PC-3 (cell line): ENCODE measurements at regions not wholly inside any gene's neighbourhood (a gene's known extent, or its start where the extent isn't known, plus 50 kb on each side); places are given as distances from the start of the nearest gene placed in this dataset.

Experiments used
- ATAC-seq: fragments of 200-7000 bp; cut with Tn5 transposase; 2 replicates; pipeline ENCODE4 v1.9.1; 2020; ENCODE audit warnings: mild to moderate bottlenecking, moderate library complexity
- BruUV-seq: library from RNA; stranded (reverse); fragments of 400-500 nt; replicated peaks from 2 replicates; lab custom pipeline; 2021; lab: Mats Ljungman, UMichigan
- CTCF ChIA-PET: fragments of 300-600 bp; sonication (Branson Sonifier 250); formaldehyde crosslinking; loops from one replicate; lab custom pipeline; 2022; ENCODE audit warnings: antibody characterized with exemption; lab: Charles Lee
- POLR2A ChIA-PET: fragments of 300-600 bp; sonication (Branson Sonifier 250); formaldehyde crosslinking; loops from one replicate; lab custom pipeline; 2022; ENCODE audit warnings: antibody characterized with exemption; ENCODE audit not compliant: unreplicated experiment; lab: Charles Lee
- DNase-seq: peaks from one replicate; pipeline ENCODE4 v3.0.0-alpha.2; 2015
- H2AFZ ChIP-seq: fragments of 300-600 bp; sonication (generic); 2 replicates; pipeline ENCODE4 v1.6.0; 2016; ENCODE audit warnings: antibody characterized with exemption, low read length
- H3F3A ChIP-seq: fragments of 300-600 bp; sonication (generic); one replicate; pipeline ENCODE4 v1.6.0; 2017; ENCODE audit warnings: antibody characterized with exemption, low read length, control low read depth, mild to moderate bottlenecking; ENCODE audit not compliant: unreplicated experiment
- H3K27ac ChIP-seq: fragments of 300-600 bp; sonication (generic); 2 replicates; pipeline ENCODE4 v1.5.1; 2016; ENCODE audit warnings: mild to moderate bottlenecking, low read length
- H3K27me3 ChIP-seq: fragments of 300-600 bp; sonication (generic); 2 replicates; pipeline ENCODE4 v1.6.1; 2016; ENCODE audit warnings: low read length, mixed read lengths
- H3K36me3 ChIP-seq: fragments of 300-600 bp; sonication (generic); 2 replicates; pipeline ENCODE4 v1.6.1; 2016; ENCODE audit warnings: low read depth, mixed run types, low read length, mixed read lengths
- H3K4me1 ChIP-seq: fragments of 300-600 bp; sonication (generic); 2 replicates; pipeline ENCODE4 v1.5.1; 2016; ENCODE audit warnings: low read length; ENCODE audit not compliant: insufficient read depth
- H3K4me2 ChIP-seq: fragments of 300-600 bp; sonication (generic); 2 replicates; pipeline ENCODE4 v1.6.0; 2016; ENCODE audit warnings: low read length
- H3K4me3 ChIP-seq: fragments of 300-600 bp; sonication (generic); 2 replicates; pipeline ENCODE4 v1.5.1; 2016; ENCODE audit warnings: mild to moderate bottlenecking, low read length, mixed read lengths
- H3K79me2 ChIP-seq: fragments of 300-600 bp; sonication (generic); 2 replicates; pipeline ENCODE4 v1.6.1; 2017; ENCODE audit warnings: low read length, mixed read lengths
- H3K9ac ChIP-seq: fragments of 300-600 bp; sonication (generic); 2 replicates; pipeline ENCODE4 v1.6.0; 2016; ENCODE audit warnings: mild to moderate bottlenecking, low read length
- H3K9me2 ChIP-seq: fragments of 300-600 bp; sonication (generic); replicated peaks from 2 replicates; pipeline ENCODE4 v1.6.1; 2016; ENCODE audit warnings: mixed run types, low read length, mixed read lengths
- H3K9me3 ChIP-seq: fragments of 300-600 bp; sonication (generic); 2 replicates; pipeline ENCODE4 v1.6.1; 2016; ENCODE audit warnings: low read length, mixed read lengths
- H4K20me1 ChIP-seq: fragments of 300-600 bp; sonication (generic); 2 replicates; pipeline ENCODE4 v1.6.1; 2016; ENCODE audit warnings: low read length, mixed read lengths
- CTCF ChIP-seq: fragments of 300-600 bp; sonication (generic); conservative IDR thresholded peaks from 2 replicates; pipeline ENCODE4 v1.5.1; 2017; ENCODE audit warnings: antibody characterized with exemption, low read depth, mild to moderate bottlenecking, low read length
- EZH2 ChIP-seq: fragments of 300-600 bp; sonication (generic); IDR thresholded peaks from one replicate; pipeline ENCODE4 v1.6.1; 2017; ENCODE audit warnings: antibody characterized with exemption, mild to moderate bottlenecking, low read length; ENCODE audit not compliant: unreplicated experiment
- EZH2phosphoT487 ChIP-seq: fragments of 300-600 bp; sonication (generic); IDR thresholded peaks from 2 replicates; pipeline ENCODE4 v1.6.1; 2018; ENCODE audit warnings: mild to moderate bottlenecking, antibody characterized with exemption, low read length, borderline replicate concordance
- intact Hi-C: fragments of 100-400 bp; cut with micrococcal nuclease; formaldehyde crosslinking; loops from 2 replicates; pipeline ENCODE4 v1.9.0; 2023

- no peaks in the 10 kb centered on the region for H3K9me2 ChIP-seq
- no peaks in the 10 kb centered on the region for H3K27me3 ChIP-seq
- no peaks in the 10 kb centered on the region for H3K9me3 ChIP-seq
- H2AFZ ChIP-seq: no peak overlapping the region
- no peak overlapping the region for H3K4me3 ChIP-seq
- no peaks in the 10 kb centered on the region for H3K36me3 ChIP-seq
- ATAC-seq (no peak), DNase-seq (peak; percentile 55)
- H3K9ac ChIP-seq: no peak overlapping the region
- TF ChIP-seq CTCF (peak; percentile 63), EZH2phosphoT487 (no peak), EZH2 (no peak)
- ChIA-PET CTCF (no interaction called here), POLR2A (interaction anchor here (0.7 kb wide), 1 partner anchor 370 kb away, joined by 25 read pairs; no protein-coding TSS in a partner anchor)
- no peak overlapping the region for H3K4me2 ChIP-seq
- intact Hi-C loops: no loop called here
- BruUV-seq: no TSS peak
- H3K4me1 ChIP-seq: peaks cover 17% of the 10 kb centered on the region
- H4K20me1 ChIP-seq: no peaks in the 10 kb centered on the region
- H3K79me2 ChIP-seq: no peaks in the 10 kb centered on the region
- H3K27ac ChIP-seq: no peak overlapping the region
- H3F3A ChIP-seq: no peaks in the 10 kb centered on the region
Measured at GRCh38 chr4:67288964-67289363, 256.3 kb downstream of the CENPC start.

GRCh38 chr4:67286724-67287123 lies 258.6 kb downstream of the CENPC start:
- no peaks in the 10 kb centered on the region for H3K27me3 ChIP-seq
- H2AFZ ChIP-seq: no peak overlapping the region
- no TSS peak for BruUV-seq
- TF ChIP-seq EZH2 (no peak), EZH2phosphoT487 (no peak), CTCF (no peak)
- ATAC-seq (no peak), DNase-seq (no peak)
- H3K36me3 ChIP-seq: no peaks in the 10 kb centered on the region
- no peak overlapping the region for H3K4me3 ChIP-seq
- no peaks in the 10 kb centered on the region for H3K9me3 ChIP-seq
- no peaks in the 10 kb centered on the region for H4K20me1 ChIP-seq
- no peaks in the 10 kb centered on the region for H3K9me2 ChIP-seq
- no peak overlapping the region for H3K27ac ChIP-seq
- intact Hi-C loops: no loop called here
- no peaks in the 10 kb centered on the region for H3K79me2 ChIP-seq
- ChIA-PET CTCF (no interaction called here), POLR2A (no interaction called here)
- H3F3A ChIP-seq: no peaks in the 10 kb centered on the region
- no peak overlapping the region for H3K9ac ChIP-seq
- peaks cover 3% of the 10 kb centered on the region for H3K4me1 ChIP-seq
- no peak overlapping the region for H3K4me2 ChIP-seq

- no peaks in the 10 kb centered on the region for H3K4me1 ChIP-seq
- no peaks in the 10 kb centered on the region for H4K20me1 ChIP-seq
- no peaks in the 10 kb centered on the region for H3F3A ChIP-seq
- intact Hi-C loops: no loop called here
- ChIA-PET CTCF (no interaction called here), POLR2A (no interaction called here)
- H3K4me2 ChIP-seq: no peak overlapping the region
- no peak overlapping the region for H2AFZ ChIP-seq
- no peaks in the 10 kb centered on the region for H3K36me3 ChIP-seq
- DNase-seq (no peak), ATAC-seq (no peak)
- no peaks in the 10 kb centered on the region for H3K27me3 ChIP-seq
- no TSS peak for BruUV-seq
- H3K4me3 ChIP-seq: no peak overlapping the region
- no peaks in the 10 kb centered on the region for H3K79me2 ChIP-seq
- no peak for TF ChIP-seq CTCF
- no peak for TF ChIP-seq EZH2phosphoT487
- no peak for TF ChIP-seq EZH2
- H3K9ac ChIP-seq: no peak overlapping the region
- H3K9me3 ChIP-seq: no peaks in the 10 kb centered on the region
- H3K27ac ChIP-seq: no peak overlapping the region
- H3K9me2 ChIP-seq: no peaks in the 10 kb centered on the region
Measured at GRCh38 chr4:67282749-67283148, 262.6 kb downstream of the CENPC start.
